OCI-LY1 (cell line): ENCODE measurements at regions not wholly inside any gene's neighbourhood (a gene's known extent, or its start where the extent isn't known, plus 50 kb on each side); places are given as distances from the start of the nearest gene placed in this dataset.

Source experiments
- CTCF ChIP-seq: fragments of 200-600 bp; sonication (generic), shearing (Covaris generic); IDR thresholded peaks from 2 replicates; pipeline ENCODE4 v1.5.1; 2017; ENCODE audit warnings: mild to moderate bottlenecking, antibody characterized with exemption, low read length, moderate library complexity, mixed read lengths
- EZH2 ChIP-seq: fragments of 200-600 bp; sonication (generic), shearing (Covaris generic); IDR thresholded peaks from 2 replicates; pipeline ENCODE4 v1.8.0; 2017; ENCODE audit warnings: borderline replicate concordance, mixed run types, mild to moderate bottlenecking, antibody characterized with exemption, low read length, moderate library complexity, mixed read lengths

DNA sequence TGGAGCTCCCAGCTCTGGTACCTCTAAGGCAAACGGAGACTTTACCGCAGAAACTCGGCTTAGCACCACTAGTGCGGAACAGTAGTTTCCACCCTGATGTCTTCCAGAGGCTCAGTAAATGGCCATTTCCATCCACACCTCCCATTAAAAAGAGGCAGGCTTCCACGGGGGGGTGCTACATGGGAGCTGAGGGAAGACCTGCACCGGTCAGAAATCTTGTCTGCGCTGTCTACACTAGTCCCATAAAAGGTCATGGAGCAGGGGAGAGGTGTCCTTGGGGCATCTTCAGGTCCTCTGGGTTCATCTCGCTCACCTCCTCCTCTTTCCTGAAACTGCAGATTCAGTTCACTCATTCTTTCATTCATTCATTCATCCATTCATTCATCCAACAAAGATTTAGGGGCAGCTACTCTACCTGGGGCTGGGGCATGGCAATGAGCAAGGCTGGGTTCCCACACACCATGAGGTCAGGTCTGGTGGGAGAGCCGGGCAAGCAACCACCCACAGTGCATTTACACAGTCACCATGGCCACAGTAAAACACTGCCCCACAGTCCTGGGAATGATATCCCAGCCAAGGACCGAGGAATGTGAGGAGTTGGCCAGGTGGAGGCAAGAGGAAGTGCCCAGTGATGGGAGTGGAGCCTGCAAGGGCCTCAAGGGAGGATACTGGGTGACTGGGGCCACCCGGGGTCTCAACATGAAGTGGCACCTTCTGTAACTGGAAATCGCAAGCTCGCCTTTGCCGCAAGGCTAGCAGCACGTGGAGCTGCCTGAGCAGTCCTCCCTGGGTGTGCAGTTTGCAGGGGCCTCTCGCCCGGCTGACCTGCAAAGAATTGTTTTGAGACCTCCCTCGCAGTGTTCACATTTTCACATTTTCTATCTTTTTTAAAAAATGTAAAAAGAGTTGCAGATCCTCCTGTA, 180.2 kb upstream of the RAB6C start:
- TF ChIP-seq CTCF: no peak
- TF ChIP-seq EZH2: no peak
